Hepatocyte (in vitro differentiated cells): ENCODE measurements at regions not wholly inside any gene's neighbourhood (a gene's known extent, or its start where the extent isn't known, plus 50 kb on each side); places are given as distances from the start of the nearest gene placed in this dataset.

Experiments used
- DNase-seq: peaks from one replicate; pipeline ENCODE4 v3.0.0-alpha.2; 2016; ENCODE audit warnings: low spot score
- H2AFZ ChIP-seq: fragments of 200-600 bp; sonication (generic); 2 replicates; pipeline ENCODE4 v1.6.0; 2016; ENCODE audit warnings: antibody characterized with exemption, mild to moderate bottlenecking
- H3K27ac ChIP-seq: fragments of 200-600 bp; sonication (generic); 2 replicates; pipeline ENCODE4 v1.5.1; 2016; ENCODE audit warnings: mild to moderate bottlenecking
- H3K27me3 ChIP-seq: fragments of 200-600 bp; sonication (generic); 2 replicates; pipeline ENCODE4 v1.6.1; 2016
- H3K36me3 ChIP-seq: fragments of 200-600 bp; sonication (generic); replicated peaks from 2 replicates; pipeline ENCODE4 v1.5.1; 2016; ENCODE audit warnings: low read depth; ENCODE audit not compliant: insufficient read depth
- H3K4me1 ChIP-seq: fragments of 200-600 bp; sonication (generic); 2 replicates; pipeline ENCODE4 v1.5.1; 2016; ENCODE audit warnings: mild to moderate bottlenecking, moderate library complexity; ENCODE audit not compliant: insufficient read depth
- H3K4me2 ChIP-seq: fragments of 200-600 bp; sonication (generic); 2 replicates; pipeline ENCODE4 v1.6.0; 2016
- H3K4me3 ChIP-seq: fragments of 200-600 bp; sonication (generic); 2 replicates; pipeline ENCODE4 v1.5.1; 2016; ENCODE audit warnings: mild to moderate bottlenecking
- H3K79me2 ChIP-seq: fragments of 200-600 bp; sonication (generic); 2 replicates; pipeline ENCODE4 v1.6.0; 2017; ENCODE audit warnings: mild to moderate bottlenecking
- H3K9me2 ChIP-seq: fragments of 200-600 bp; sonication (generic); replicated peaks from 2 replicates; pipeline ENCODE4 v1.6.0; 2017; ENCODE audit warnings: mild to moderate bottlenecking; ENCODE audit not compliant: insufficient read depth
- H3K9me3 ChIP-seq: fragments of 200-600 bp; sonication (generic); 2 replicates; pipeline ENCODE4 v1.5.1; 2016; ENCODE audit warnings: low read depth, mild to moderate bottlenecking
- H4K20me1 ChIP-seq: fragments of 200-600 bp; sonication (generic); 2 replicates; pipeline ENCODE4 v1.6.0; 2016; ENCODE audit warnings: mild to moderate bottlenecking; ENCODE audit not compliant: insufficient read depth, poor library complexity, severe bottlenecking
- EZH2 ChIP-seq: fragments of 200-600 bp; sonication (generic); IDR thresholded peaks from 2 replicates; pipeline ENCODE4 v1.6.1; 2016; ENCODE audit warnings: antibody characterized with exemption, mild to moderate bottlenecking, borderline replicate concordance
- EZH2phosphoT487 ChIP-seq: fragments of 200-600 bp; sonication (generic); IDR thresholded peaks from one replicate; pipeline ENCODE4 v1.6.1; 2018; ENCODE audit warnings: antibody characterized with exemption, mild to moderate bottlenecking, low read depth, moderate library complexity; ENCODE audit not compliant: unreplicated experiment, severe bottlenecking
- WGBS: methylation state at CpG from one replicate; pipeline ENCODE4 v1.1.6; 2016; ENCODE audit warnings: low lambda C conversion rate; ENCODE audit errors: missing lambda C conversion rate; 5-methylcytosine and 5-hydroxymethylcytosine counted together
- TF ChIP-seq, protein P1 (sequence below): fragments of 200-600 bp; sonication (generic); IDR thresholded peaks from 2 replicates; pipeline ENCODE4 v1.5.1; 2016; ENCODE audit warnings: antibody characterized with exemption, mild to moderate bottlenecking; ENCODE audit not compliant: poor library complexity

DNA sequence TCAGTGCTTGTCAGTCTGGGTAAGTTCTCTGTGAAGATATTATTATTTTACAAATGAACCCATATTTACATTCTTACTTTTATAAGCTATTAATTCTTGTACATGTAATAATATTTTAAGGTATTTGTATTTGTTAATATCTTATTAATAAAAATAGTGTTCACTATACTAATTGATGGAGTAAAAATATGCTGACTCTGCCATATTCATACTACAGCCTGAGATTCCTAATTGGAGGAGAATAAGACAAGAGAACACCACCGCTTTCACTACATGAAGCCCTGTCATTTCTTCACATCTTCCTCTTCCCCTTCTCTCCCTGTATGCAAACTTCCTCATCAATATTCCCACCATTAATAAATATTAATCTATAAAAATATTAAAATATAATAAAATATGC lies 167.6 kb upstream of the TUSC1 start:
- no peak overlapping the region for H3K27ac ChIP-seq
- no peaks in the 10 kb centered on the region for H3K4me1 ChIP-seq
- H3K9me2 ChIP-seq = no peaks in the 10 kb centered on the region
- no peak for DNase-seq
- WGBS = 94% methylated on average over 1 of the region's 1 CpG
- H3K9me3 ChIP-seq = no peaks in the 10 kb centered on the region
- no peak overlapping the region for H3K4me2 ChIP-seq
- no peaks in the 10 kb centered on the region for H3K36me3 ChIP-seq
- no peak overlapping the region for H3K4me3 ChIP-seq
- no peak overlapping the region for H2AFZ ChIP-seq
- TF ChIP-seq EZH2 = no peak
- TF ChIP-seq, protein P1, sequence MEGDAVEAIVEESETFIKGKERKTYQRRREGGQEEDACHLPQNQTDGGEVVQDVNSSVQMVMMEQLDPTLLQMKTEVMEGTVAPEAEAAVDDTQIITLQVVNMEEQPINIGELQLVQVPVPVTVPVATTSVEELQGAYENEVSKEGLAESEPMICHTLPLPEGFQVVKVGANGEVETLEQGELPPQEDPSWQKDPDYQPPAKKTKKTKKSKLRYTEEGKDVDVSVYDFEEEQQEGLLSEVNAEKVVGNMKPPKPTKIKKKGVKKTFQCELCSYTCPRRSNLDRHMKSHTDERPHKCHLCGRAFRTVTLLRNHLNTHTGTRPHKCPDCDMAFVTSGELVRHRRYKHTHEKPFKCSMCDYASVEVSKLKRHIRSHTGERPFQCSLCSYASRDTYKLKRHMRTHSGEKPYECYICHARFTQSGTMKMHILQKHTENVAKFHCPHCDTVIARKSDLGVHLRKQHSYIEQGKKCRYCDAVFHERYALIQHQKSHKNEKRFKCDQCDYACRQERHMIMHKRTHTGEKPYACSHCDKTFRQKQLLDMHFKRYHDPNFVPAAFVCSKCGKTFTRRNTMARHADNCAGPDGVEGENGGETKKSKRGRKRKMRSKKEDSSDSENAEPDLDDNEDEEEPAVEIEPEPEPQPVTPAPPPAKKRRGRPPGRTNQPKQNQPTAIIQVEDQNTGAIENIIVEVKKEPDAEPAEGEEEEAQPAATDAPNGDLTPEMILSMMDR = no peak
- no peak for TF ChIP-seq EZH2phosphoT487
- H3K79me2 ChIP-seq = no peaks in the 10 kb centered on the region
- no peaks in the 10 kb centered on the region for H4K20me1 ChIP-seq
- no peaks in the 10 kb centered on the region for H3K27me3 ChIP-seq

- Histone ChIP-seq H3K36me3 (no peaks in the 10 kb centered on the region), H3K4me1 (no peaks in the 10 kb centered on the region), H3K9me2 (no peaks in the 10 kb centered on the region), H3K27ac (no peak overlapping the region), H3K4me2 (no peak overlapping the region), H3K9me3 (no peaks in the 10 kb centered on the region), H3K4me3 (no peak overlapping the region), H4K20me1 (no peaks in the 10 kb centered on the region), H3K27me3 (no peaks in the 10 kb centered on the region), H2AFZ (no peak overlapping the region), H3K79me2 (no peaks in the 10 kb centered on the region)
- no peak for TF ChIP-seq EZH2
- no peak for TF ChIP-seq EZH2phosphoT487
- TF ChIP-seq, protein P1 = no peak
- 95% methylated on average over 7 of the region's 7 CpGs for WGBS
- no peak for DNase-seq
Measured at GRCh38 chr9:25830381-25830780, 152.1 kb upstream of the TUSC1 start.

DNA sequence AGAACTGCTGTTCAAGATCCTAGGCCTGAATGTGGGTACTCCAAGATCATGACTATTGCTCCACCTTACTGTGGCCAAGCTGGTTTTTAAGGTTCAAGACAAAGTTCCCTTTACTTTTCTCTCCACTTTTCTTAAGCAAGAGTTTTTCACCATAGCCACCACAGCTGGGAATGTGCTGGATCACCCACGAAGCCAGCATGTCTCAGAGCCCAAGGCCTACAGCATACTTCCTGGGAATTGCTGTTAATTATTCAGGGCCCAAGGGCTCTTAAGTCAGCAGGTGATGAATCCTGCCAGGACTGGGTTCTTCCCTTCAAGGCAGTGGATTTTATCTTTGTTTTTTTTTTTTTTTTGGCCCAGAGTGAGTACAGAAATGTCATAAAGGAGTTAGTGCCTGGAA lies 149.4 kb upstream of the TUSC1 start:
- no peaks in the 10 kb centered on the region for H3K9me3 ChIP-seq
- no peaks in the 10 kb centered on the region for H3K79me2 ChIP-seq
- H3K4me3 ChIP-seq = no peak overlapping the region
- no peak for DNase-seq
- WGBS = 58% methylated on average over 1 of the region's 1 CpG
- H3K9me2 ChIP-seq = no peaks in the 10 kb centered on the region
- H4K20me1 ChIP-seq = no peaks in the 10 kb centered on the region
- no peak overlapping the region for H2AFZ ChIP-seq
- H3K4me2 ChIP-seq = no peak overlapping the region
- H3K36me3 ChIP-seq = no peaks in the 10 kb centered on the region
- no peaks in the 10 kb centered on the region for H3K4me1 ChIP-seq
- TF ChIP-seq, protein P1 = no peak
- TF ChIP-seq EZH2 (no peak), EZH2phosphoT487 (no peak)
- H3K27me3 ChIP-seq = no peaks in the 10 kb centered on the region
- no peak overlapping the region for H3K27ac ChIP-seq

GRCh38 chr9:25816439-25816838 lies 138.2 kb upstream of the TUSC1 start:
- WGBS = 87% methylated on average over 3 of the region's 3 CpGs

More at GRCh38 chr9:25816439-25816838, 138.2 kb upstream of the TUSC1 start:
- H3K9me2 ChIP-seq = no peaks in the 10 kb centered on the region
- no peaks in the 10 kb centered on the region for H3K27me3 ChIP-seq
- TF ChIP-seq EZH2phosphoT487 = no peak
- no peak for TF ChIP-seq EZH2
- TF ChIP-seq, protein P1 = no peak
- H3K4me3 ChIP-seq = no peak overlapping the region
- DNase-seq = no peak
- no peaks in the 10 kb centered on the region for H3K9me3 ChIP-seq
- no peak overlapping the region for H2AFZ ChIP-seq
- H3K36me3 ChIP-seq = no peaks in the 10 kb centered on the region
- no peaks in the 10 kb centered on the region for H3K79me2 ChIP-seq
- no peaks in the 10 kb centered on the region for H3K4me1 ChIP-seq
- no peak overlapping the region for H3K4me2 ChIP-seq
- H3K27ac ChIP-seq = no peak overlapping the region
- H4K20me1 ChIP-seq = no peaks in the 10 kb centered on the region
